HuH-7 (cell line): ENCODE measurements at regions not wholly inside any gene's neighbourhood (a gene's known extent, or its start where the extent isn't known, plus 50 kb on each side); places are given as distances from the start of the nearest gene placed in this dataset.
"Not testable (repeated sequence)": the region's sequence is repeated elsewhere in the genome, so short reads cannot be mapped to it uniquely, and the experiment has no call there.

ENCODE experiments used
- DNase-seq: peaks from one replicate; pipeline ENCODE4 v3.0.0; 2011; ENCODE audit warnings: low spot score

DNA sequence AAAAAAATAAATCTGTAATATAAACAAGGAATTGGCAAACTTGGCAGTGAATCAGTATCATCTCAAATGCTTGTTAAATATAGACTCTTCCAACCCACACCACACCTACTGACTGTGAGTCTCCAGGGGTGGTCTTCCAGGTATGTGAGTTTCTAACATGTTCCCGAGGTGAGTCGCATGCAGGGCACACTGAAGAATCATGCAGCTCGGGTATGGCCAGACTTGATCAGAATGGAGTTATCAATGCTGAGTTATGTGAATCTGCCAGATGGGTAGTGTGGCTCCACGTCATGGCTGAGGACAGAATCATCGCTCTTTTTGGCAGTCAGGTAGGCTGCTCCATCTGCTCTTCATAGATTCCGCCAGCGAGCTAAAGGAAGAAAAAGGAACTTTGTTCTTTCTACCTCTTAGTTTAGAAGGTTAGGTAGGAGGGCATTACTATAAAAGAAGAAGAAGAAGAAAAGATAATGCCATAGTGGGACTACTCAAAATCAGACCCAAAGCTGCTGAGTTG lies 1279.7 kb upstream of the ZEB2 start:
- DNase-seq, result no peak

DNA sequence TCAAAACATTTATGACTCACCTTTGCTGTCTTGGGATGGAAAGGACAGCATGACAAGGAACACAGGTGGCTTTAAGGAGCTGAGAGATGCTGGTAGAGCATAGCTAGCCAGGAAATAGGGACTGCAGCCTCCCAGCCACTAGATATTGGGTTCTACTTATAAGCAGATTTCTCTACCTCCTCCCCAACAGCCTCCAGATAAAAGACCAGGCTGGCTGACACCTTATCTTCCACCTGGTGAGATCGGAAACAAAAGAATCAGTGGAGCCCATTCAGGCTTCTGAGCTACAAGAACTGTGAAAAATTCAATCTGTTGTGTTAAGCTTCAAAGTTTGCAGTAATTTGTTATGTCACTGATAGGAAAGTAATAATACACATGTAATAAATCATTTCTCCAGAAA lies 1278.5 kb upstream of the ZEB2 start:
- DNase-seq, result no peak

DNA sequence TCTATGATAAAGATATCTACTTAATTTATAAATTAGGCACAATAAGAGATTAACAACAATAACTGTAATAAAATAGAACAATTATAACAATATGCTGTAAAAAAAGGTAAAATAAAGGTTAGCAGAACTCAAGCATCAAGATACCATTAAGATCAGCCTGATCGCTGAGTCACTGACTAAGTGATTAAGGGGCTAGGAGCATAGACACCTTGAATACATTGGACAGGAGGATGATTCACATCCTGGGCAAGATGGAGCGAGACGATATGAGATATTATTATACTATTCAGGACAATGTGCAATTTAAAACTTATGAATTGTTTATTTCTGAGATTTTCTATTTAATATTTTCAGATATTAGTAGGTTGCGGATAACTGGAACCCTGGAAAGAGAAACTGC lies 1277.8 kb upstream of the ZEB2 start:
- no peak for DNase-seq

DNA sequence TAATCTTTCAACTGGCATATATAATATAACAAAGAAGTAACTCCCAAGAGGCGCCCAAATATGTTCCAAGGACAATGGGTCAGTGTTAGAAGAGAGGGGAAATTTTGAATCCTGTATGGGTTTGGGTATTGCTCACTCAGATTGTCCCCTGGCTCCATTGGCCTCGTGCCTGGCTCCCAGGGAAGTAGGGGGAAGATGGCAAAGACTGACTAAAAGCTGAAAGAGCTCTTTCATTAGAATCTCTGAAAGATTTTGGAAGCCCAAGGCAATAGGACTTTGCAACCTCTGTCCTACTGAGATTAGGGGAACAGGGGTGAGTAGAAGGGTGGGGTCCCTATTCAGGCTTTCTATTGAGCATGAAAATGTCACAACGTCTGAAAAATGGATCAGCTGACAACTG lies 1272.8 kb upstream of the ZEB2 start:
- DNase-seq, result no peak

- DNase-seq, result no peak
Measured at GRCh38 chr2:145789636-145790035, 1269.7 kb upstream of the ZEB2 start.

- not testable (repeated sequence) for DNase-seq
Measured at GRCh38 chr2:145787597-145788361, 1267.9 kb upstream of the ZEB2 start.

GRCh38 chr2:145782607-145783006 lies 1262.7 kb upstream of the ZEB2 start:
- not testable (repeated sequence) for DNase-seq

- no peak for DNase-seq
Measured at GRCh38 chr2:145777914-145778313, 1258.0 kb upstream of the ZEB2 start.

- DNase-seq, result no peak
Measured at GRCh38 chr2:145777297-145777696, 1257.4 kb upstream of the ZEB2 start.

DNA sequence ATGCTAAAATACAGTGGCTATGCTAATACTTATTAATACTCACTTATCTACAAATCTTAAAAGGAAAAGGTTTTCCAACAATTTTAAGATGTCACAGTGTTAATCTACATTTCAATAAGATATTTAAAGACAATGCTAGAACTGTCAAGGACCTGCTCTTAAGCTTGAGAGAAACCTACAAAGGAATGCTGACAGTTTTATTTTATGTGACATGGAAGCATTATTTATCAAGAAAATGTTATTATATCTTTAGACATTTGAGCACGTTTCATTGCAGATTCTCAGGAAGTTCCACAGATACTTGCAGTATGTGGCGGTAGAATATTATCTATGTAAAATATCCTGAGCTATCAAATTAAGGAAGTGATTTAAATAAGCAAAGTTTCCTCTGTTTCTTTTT lies 1255.7 kb upstream of the ZEB2 start:
- DNase-seq, result no peak

- no peak for DNase-seq
Measured at GRCh38 chr2:145771525-145771924, 1251.6 kb upstream of the ZEB2 start.

- no peak for DNase-seq
Measured at GRCh38 chr2:145769011-145769716, 1249.2 kb upstream of the ZEB2 start.

GRCh38 chr2:145765874-145766273 lies 1246.0 kb upstream of the ZEB2 start:
- DNase-seq, result no peak

GRCh38 chr2:145764631-145765030 lies 1244.7 kb upstream of the ZEB2 start:
- DNase-seq, result no peak

DNA sequence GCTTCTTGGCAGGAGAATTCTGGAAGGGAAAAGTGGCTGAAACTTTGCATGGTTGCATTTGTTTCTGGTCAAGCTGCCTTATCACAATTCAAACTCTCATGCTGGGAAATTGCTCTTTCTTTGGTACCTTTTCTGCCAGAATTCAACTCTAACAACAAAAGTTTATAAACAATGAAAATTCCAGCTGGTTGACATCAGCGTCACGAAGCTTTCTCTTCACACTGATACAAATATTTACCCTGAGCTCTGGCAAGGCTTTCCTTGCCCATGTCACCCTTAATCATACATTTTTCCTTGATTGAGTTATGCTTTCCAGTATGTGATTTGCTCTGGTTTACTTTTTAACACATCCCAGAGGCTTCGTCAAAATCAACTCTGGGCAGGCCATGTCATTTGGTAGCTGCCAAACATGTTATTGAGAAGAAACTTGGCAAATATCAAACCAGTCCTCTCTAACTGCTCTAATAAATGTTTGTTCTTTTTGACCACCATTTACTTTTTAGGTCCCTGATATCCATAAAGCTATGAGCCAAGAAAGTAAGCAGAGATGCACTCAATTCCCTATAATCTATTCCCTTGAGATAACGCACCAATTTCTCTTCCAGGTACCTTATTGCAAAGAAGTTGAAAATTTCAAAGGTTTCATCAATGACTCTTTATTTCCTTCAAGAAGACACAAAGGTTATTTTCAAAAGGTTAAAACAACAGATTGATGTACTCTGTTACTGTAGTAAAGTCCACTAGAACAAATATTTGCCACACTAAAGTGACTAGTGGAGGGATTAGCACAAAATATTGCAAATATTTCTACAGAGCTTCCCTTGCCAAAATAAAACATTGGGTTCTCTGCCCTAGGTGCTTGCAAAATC lies 1241.1 kb upstream of the ZEB2 start:
- no peak for DNase-seq

- DNase-seq, result no peak
Measured at GRCh38 chr2:145759228-145759915, 1239.5 kb upstream of the ZEB2 start.

- no peak for DNase-seq
Measured at GRCh38 chr2:145757503-145758246, 1237.8 kb upstream of the ZEB2 start.

GRCh38 chr2:145755019-145755837 lies 1235.3 kb upstream of the ZEB2 start:
- DNase-seq, result peak; percentile 48

DNA sequence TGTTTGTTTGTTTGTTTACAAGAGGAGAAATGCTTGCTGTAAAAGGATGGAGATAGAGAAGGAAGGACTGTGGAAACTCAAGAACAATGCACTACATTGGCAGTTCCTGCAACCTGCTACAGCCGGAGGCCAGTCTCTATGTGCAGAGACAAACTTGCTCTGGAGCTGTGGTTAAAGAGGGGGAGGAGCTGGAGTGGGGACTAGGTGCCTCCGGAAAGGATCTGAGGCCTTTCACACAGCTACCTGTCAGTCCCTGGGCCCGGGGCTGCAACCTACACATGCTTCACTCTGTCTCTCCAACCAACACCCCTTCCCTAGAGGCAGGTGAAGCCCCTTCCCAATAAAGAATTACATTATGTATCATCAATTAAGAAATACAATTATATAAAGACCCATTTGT lies 1234.0 kb upstream of the ZEB2 start:
- peak; percentile 31 for DNase-seq

- DNase-seq, result no peak
Measured at GRCh38 chr2:145753041-145753608, 1233.2 kb upstream of the ZEB2 start.
